GM12875 (cell line): ENCODE measurements at regions not wholly inside any gene's neighbourhood (a gene's known extent, or its start where the extent isn't known, plus 50 kb on each side); places are given as distances from the start of the nearest gene placed in this dataset.

Source experiments
- H3K4me3 ChIP-seq: one replicate; pipeline ENCODE4 v1.5.1; 2011; ENCODE audit warnings: low read depth, low read length, control low read depth
- CTCF ChIP-seq: IDR thresholded peaks from 2 replicates; pipeline ENCODE4 v1.5.1; 2011; ENCODE audit warnings: low read depth, mild to moderate bottlenecking, control low read depth, inconsistent platforms, low read length, moderate library complexity, borderline replicate concordance; ENCODE audit not compliant: insufficient read depth

- H3K4me3 ChIP-seq, result no peak overlapping the region
- TF ChIP-seq CTCF, result no peak
Measured at GRCh38 chr20:33916768-33917167, 76.9 kb upstream of the RALY start.

- no peak for TF ChIP-seq CTCF
- H3K4me3 ChIP-seq, result no peak overlapping the region
Measured at GRCh38 chr20:33917831-33918525, 75.7 kb upstream of the RALY start.

GRCh38 chr20:33918662-33919061 is 75.0 kb upstream of the RALY start:
- TF ChIP-seq CTCF, result no peak

GRCh38 chr20:33919653-33920052 is 74.1 kb upstream of the RALY start:
- H3K4me3 ChIP-seq, result no peak overlapping the region
- no peak for TF ChIP-seq CTCF

More at GRCh38 chr20:33918662-33919061, 75.0 kb upstream of the RALY start:
- no peak overlapping the region for H3K4me3 ChIP-seq

GRCh38 chr20:33922224-33922623 is 71.5 kb upstream of the RALY start:
- H3K4me3 ChIP-seq, result no peak overlapping the region
- no peak for TF ChIP-seq CTCF

- no peak for TF ChIP-seq CTCF
- no peak overlapping the region for H3K4me3 ChIP-seq
Measured at GRCh38 chr20:33923740-33924139, 70.0 kb upstream of the RALY start.

GRCh38 chr20:33925867-33926266 is 67.8 kb upstream of the RALY start:
- TF ChIP-seq CTCF, result no peak

More at GRCh38 chr20:33925867-33926266, 67.8 kb upstream of the RALY start:
- no peak overlapping the region for H3K4me3 ChIP-seq
